Right kidney (tissue), 1 donor: ENCODE measurements at regions not wholly inside any gene's neighbourhood (a gene's known extent, or its start where the extent isn't known, plus 50 kb on each side); places are given as distances from the start of the nearest gene placed in this dataset.
"Not testable (repeated sequence)": the region's sequence is repeated elsewhere in the genome, so short reads cannot be mapped to it uniquely, and the experiment has no call there.

ENCODE experiments used
- DNase-seq: peaks from one replicate; pipeline ENCODE4 v3.0.0-alpha.2; 2016

DNA sequence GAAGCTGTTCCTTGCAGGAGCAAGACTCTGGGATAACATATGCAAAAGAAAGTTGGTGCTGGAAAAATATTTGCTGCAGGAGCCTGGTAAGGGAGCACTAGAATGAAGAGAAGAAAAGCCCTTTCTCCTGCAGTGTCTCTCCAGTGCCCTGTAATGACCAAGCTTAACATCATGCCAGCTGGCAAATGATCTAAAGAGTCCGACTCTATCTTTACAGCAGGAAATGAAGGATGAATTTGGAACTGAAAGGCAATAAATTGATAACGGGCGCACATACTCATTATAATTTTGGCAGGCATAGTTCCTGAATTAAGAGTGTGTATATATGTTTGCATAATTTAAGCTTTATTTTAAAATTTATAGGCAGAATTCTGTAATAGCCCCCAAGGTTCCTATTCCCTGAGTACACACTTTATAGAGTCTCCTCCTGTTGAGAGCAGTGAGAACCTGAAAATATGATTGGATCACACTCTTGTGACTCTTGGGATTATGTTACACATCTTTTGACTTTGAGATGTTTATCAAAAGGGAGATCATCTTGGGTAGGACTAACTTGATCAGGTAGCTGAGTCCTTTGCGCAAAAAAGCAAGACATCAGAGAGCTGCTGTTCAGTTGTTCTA is 299.0 kb upstream of the MBL2 start:
- DNase-seq, result no peak

GRCh38 chr10:53069013-53069412 is 296.4 kb upstream of the MBL2 start:
- DNase-seq, result no peak

DNA sequence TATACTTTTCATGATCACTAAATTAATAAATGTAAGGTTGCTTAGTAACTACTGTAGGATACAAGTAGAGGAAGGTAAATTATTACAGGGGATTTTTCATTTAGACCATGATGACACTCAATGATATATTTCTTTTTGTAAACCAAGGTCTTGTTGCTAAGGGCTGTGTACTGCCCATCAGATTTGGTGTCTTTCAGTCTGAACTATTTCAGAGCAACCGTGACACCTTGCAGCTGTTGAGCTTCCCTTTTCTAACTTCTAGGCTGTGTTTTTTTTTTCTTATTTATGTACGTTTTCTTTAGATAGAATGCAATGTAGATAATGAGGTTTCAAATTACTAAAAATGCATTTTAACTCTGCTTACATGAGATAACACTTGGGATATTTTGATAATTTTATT is 292.0 kb upstream of the MBL2 start:
- no peak for DNase-seq

- DNase-seq, result no peak
Observed at GRCh38 chr10:53063805-53064204, 291.2 kb upstream of the MBL2 start.

DNA sequence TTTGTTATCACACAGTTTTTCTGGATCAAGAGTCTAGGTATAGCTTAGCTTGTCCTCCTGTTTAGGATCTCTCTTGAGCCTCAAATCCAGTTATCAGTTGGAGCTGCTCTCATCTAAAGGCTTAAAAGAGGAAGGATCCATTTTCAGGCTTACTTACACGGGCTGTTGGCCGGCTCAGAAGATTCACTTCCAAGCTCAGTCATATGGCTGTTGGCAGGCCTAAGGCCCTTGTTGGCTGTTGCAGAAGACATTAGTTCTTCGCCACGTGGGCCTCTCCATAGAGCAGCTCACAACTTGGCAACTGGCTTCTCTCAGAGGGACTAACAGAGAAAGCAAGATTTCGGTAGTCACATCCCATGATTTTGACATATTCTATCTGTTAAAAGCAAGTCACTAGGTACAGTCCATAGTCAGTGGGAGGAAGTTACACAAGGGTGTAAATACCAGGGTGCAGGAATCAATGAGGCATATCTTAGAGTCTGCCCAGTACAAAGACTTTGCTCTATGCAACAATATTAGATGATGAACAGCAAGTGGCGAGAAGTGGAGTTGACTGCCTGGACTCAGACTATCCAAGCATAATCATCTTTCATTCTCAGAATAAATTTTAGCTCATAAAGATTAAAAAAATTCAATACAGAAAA is 280.1 kb upstream of the MBL2 start:
- no peak for DNase-seq

DNA sequence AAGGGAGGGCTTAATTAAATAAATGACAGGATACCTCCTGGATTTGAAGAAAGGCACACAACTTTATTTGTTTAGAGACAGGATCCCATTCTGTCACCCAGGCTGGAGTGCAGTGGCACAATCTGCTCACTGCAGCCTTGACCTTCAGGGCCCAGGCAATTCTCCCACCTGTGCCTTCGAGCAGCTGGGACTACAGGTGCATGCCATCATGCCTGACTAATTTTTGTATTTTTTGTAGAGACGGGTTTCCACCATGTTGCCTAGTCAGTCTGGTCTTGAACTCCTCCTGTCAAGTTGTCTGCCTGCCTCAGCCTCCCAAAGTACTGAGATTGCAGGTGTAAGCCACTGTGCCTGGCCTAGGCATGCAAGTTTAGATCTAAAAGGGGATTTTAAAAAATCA is 272.7 kb upstream of the MBL2 start:
- no peak for DNase-seq

DNA sequence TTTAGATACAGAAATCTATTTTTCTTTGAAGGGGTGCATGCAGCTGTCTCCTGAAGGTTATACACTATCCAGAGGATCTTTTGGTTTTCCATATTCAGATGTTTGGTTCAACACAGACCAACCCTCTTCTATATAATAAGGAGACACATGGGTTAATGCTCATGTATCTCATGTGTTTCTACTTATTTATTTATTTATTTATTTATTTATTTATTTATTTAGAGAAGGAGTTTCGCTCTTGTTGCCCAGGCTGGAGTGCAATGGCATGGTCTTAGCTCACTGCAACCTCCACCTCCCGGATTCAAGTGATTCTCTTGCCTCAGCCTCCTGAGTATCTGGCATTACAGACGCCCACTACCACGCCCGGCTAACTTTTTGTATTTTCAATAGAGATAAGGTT is 263.2 kb upstream of the MBL2 start:
- not testable (repeated sequence) for DNase-seq

DNA sequence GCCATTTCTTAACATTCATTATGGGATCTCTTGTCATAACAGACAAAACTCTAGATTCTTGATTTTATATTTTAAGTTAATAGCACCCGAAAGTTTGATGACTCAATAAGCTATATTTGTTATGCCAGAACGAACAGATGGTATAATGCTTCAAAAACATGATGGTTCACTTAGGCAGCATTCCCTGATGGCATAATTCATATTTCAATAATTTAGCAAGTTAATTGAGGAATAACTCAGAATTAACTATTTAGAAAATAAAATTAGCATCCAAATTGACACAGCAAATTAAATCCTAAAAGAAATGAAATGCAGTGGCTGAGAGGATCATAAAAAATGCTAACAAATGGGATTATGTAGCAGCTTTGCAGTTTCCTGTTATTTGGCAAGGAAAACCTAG is 260.8 kb upstream of the MBL2 start:
- DNase-seq, result no peak

DNA sequence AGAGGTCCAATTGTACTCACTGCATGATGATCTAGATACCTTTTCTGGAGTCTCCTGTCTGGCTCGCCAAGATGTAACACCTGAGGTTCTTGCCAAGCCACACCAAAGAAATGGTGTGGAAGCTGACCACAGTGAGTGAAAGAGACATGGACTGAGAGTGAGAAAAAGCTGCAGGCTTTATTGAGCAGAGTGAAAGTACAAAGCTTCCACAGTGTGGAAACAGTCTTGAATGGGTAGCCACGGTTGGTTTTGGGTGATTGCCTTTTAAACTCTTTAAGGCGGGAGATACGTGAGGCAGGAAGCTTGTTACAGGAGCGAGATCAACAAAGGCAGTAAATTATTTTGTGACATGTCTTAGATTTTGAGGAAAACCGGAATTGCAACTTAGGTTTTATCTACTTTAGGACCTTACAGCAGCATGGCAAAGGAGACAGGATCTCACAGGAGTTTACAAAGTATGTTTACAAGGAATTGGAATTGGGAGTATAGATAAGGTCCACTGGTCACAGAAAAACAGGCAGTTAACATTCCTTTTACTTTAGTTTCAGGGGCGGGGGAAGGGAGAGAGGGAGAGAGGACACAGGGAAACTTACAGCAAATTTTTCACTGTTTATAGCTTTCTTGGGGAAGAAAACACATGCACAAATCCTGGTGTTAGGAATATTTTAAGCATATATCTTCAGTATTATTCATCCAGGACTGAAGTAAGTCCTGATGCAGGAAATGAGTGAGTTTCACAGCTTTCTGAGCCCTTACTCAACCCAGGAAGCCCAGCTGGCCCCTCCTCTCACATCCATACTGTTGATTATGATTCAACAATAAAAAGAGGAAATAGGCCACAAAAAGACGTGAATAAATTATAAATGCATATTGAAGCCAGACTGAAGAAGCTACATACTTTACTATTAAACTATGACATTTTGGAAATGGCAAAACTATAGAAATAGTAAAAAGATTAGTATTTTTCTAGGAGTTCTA is 257.6 kb upstream of the MBL2 start:
- peak; percentile 77 for DNase-seq

- no peak for DNase-seq
Observed at GRCh38 chr10:53029449-53029848, 256.9 kb upstream of the MBL2 start.

GRCh38 chr10:53025765-53026164 is 253.2 kb upstream of the MBL2 start:
- peak; percentile 51 for DNase-seq

- peak; percentile 80 for DNase-seq
Observed at GRCh38 chr10:53025172-53025711, 252.7 kb upstream of the MBL2 start.

DNA sequence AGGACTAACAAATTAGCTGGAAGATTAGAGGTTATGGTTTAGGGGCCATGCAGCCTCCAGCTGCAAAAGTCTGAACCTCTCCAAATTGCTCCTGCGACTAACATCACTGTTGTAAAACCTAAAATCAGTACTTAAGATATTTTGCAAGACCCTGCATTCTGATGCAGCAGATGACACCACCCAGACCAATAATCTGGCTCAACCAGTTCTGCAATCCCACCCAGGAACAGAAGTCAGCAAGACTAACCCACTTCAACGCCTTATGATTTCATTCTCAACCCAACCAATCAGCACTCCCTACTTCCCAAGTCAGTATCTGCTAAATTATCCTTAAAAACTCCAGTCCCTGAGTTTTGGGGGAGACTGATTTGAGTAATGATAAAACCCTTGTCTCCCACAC is 250.8 kb upstream of the MBL2 start:
- DNase-seq, result peak; percentile 6

- DNase-seq, result peak; percentile 26
Observed at GRCh38 chr10:53022611-53023088, 250.1 kb upstream of the MBL2 start.

GRCh38 chr10:53013201-53013810 is 240.7 kb upstream of the MBL2 start:
- no peak for DNase-seq

GRCh38 chr10:53009961-53010907 is 237.7 kb upstream of the MBL2 start:
- no peak for DNase-seq

DNA sequence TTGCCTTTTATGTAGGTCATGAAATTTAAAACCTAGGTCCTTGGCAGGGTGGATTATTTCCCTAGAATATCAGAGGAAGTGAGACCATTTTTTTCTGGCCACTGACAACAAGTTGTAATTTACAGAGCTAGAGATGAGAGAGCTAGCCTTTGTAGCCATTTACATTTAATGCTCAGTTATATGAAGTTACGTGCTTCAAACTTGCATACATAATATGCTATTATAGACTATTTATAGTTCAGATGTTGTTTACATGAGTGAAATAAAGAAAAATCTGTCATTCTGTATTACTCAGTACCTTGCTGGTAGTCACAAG is 234.9 kb upstream of the MBL2 start:
- DNase-seq, result no peak

- DNase-seq, result peak; percentile 4
Observed at GRCh38 chr10:53006663-53007526, 234.3 kb upstream of the MBL2 start.

DNA sequence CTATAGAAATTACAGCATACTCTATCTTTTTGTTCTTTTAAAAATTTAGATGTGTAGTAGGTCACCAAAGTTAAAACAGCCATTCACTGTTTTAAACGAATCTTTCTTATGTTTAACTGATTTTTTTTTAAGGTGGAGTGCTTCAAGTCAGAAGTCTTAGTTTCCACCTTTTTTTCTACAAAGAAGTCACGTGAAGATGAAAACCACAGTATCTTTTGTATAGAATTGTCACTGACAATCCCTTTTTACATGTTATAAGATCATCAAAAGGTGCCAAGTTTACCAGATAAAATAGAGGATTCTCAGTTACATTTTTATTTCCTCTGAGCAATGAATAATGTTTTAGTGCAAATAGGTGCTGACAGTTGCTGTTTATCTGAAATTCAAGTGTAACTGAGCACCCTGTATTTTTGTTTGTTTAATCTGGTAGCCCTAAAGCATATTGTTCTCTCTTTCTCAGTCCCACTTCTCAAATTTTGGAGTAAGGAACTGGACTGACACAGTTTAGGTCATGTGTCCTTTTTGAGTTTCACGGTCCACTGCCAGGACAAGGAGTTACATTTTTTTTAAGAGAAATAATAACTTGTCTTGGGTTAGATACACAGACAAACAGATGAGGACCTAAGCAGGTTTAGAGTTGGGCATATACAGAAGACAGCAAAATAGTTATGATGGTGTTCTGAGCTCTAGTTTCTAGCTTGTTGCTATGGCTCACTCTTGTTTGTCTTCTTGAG is 233.2 kb upstream of the MBL2 start:
- DNase-seq, result peak; percentile 22

GRCh38 chr10:53003094-53003493 is 230.5 kb upstream of the MBL2 start:
- no peak for DNase-seq
